HG03432 (cell line): ENCODE measurements at regions not wholly inside any gene's neighbourhood (a gene's known extent, or its start where the extent isn't known, plus 50 kb on each side); places are given as distances from the start of the nearest gene placed in this dataset.
A peak's percentile ranks its signal among the peaks of the same experiment; 100 is the strongest.
"Not testable (repeated sequence)": the region's sequence is repeated elsewhere in the genome, so short reads cannot be mapped to it uniquely, and the experiment has no call there.

ENCODE experiments used
- ATAC-seq: cut with Tn5 transposase; IDR thresholded peaks from one replicate; pipeline ENCODE4 v1.9.1; 2021; ENCODE audit warnings: mild to moderate bottlenecking, moderate library complexity; ENCODE audit not compliant: unreplicated experiment

DNA sequence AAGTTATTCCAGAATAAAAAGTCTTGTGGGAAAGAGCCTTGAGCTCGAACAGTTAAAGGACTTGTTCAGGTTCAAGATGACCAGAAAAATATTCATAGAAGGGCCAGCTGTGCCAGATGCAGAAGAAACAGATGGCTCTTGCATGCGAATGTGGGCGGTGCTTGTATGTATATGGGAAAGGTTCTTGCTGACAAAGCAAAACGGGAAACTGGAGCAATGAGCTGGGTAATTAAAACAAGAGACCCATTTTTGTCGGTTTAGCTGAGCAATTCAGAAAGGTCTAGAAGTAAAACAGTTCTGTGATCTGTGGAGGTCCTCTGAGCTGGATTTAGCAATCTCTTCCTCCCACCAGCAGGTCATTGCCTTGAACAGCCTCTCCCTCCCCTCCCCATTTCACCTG is 107.2 kb upstream of the MARK1 start:
- no peak for ATAC-seq

DNA sequence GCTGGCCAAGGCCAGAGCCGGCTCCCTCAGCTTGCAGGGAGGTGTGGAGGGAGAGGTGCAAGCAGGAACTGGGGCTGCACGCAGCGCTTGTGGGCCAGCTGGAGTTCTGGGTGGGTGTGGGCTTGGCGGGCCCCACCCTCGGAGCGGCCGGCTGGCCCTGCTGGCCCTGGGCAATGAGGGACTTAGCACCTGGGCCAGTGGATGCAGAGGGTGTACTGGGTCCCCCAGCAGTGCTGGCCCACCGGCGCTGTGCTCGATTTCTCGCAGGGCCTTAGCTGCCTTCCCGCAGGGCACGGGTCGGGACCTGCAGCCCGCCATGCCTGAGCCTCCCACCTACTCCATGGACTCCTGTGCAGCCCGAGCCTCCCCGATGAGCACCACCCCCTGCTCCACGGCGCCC is 115.6 kb upstream of the MARK1 start:
- ATAC-seq: not testable (repeated sequence)

DNA sequence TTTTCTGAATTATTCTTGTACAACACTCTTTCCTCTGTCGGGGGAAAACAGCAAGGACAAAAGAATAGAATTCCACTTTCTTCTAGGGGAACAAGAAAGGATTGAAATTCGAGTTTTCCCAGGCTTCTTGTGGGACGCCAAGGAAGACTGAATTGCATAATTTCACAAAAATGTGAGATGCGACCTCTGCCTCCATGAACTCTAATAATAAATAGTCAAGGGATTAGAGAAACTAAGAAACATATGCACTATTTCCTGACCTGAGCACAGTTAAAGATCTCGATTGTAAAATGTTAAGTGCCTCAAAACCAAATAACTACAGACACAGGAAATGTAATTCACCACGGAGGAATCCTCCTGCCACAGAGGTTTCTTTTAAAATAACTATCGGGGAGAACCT is 117.3 kb upstream of the MARK1 start:
- no peak for ATAC-seq

DNA sequence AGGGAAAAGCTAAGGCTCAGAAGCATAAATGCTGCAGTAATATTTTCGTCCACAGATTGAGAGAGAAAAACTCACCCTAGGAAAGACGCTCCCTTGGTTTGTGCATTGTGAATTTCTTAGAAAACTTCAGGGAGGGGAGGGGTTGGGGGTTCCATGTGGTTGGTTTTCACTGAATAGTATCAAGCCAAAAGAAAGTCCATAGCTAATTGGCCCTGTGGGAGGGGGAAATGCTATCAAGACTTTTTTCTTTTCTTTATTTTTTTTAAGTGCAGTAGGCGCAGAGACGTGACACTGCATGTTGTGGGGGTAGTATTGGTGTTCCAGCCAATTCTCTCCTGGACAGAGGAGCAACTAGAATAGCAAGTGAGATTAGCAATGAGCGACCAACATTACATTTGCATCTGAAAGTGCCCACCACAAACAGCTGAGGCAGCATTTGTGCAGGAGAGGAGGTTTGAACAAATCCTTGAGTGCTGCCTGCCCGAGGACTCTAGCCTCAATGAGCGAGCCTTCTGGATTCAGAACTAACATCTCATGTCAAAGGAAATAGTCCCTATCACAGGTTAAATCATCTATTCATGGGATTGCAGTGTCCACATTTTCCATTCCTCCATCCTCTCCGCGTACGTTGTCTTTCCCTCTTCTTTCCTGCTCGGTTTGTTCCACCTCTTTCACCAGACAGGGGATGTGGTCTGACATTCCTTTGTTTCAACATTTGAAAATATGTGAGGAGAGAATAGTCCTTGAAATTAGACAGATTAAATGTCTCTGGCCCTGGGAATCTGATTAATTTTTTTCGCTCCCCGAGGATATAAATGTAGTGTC is 118.0 kb upstream of the MARK1 start:
- ATAC-seq: no peak

DNA sequence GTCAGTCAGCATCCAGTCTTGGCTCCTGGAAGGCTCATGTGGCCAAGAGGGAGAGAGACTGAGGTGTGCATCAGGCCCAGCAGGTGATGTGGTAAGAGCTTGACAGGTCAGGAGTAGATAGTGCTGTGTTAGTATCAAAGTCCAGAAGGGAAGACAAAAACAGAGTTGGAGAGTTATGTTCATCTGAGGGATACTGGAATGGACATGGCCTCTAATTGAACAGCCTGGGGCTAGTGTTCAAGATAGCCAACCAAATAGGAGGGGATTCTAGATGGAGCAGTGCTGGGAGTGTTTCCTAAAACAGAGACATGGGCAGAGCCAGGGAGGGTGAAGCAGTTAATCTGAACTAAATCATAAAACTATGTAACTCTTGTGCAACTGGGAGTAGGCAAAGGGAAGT is 120.7 kb upstream of the MARK1 start:
- ATAC-seq: no peak

DNA sequence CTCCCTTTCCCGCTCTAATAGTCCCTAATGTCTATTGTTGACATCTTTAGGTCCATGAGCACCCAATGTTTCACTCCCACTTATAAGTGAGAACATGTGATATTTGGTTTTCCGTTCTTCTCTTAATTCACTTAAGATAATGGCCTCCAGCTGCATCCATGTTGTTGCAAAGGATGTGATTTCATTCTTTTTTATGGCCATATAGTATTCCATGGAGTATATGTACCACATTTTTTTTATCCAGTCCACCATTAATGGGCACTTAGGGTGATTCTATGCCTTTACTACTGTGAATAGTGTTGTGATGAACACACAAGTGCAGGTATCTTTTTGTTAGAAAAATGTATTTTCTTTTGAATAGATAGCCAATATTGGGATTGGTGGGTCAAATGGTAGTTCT is 126.0 kb upstream of the RAB3GAP2 start:
- ATAC-seq: no peak

DNA sequence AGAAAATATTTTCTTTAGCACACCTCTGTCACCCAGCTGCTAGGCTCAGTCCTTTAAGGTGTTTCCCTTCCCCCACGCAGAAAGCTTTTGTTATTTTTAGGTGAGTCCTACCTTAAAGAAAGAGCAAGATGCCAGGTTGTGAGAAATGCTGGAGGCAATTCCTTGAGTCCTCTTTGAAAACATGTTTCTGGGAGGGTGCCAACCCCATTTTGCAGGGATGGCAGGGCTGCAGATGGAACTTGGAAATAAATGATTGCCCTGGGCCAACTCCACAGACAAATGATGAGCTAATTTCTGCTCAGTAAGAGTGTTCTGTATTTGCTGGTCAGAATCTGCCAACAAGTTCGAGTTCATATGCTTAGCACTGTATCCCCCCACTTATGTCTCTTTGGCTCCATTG is 119.2 kb upstream of the RAB3GAP2 start:
- ATAC-seq: no peak

DNA sequence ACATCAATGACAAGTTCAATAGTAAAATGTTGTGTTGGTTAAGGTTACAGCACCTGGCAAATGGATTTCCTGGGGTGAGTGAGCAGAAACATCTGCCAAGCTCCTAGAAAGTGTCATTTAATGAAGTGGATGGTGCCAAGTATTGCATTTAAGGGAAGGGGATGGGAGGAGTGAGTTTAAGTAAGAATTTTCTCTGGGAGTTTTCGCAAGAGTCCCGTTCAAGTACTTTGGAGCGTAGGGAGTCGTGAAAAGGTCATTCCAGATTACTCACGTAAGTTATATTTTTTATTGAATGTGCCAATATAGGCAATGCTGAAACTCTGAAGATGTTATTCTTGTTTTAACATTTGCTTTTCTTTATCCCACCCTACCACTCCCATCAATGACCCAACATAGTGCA is 117.4 kb upstream of the RAB3GAP2 start:
- ATAC-seq: no peak

DNA sequence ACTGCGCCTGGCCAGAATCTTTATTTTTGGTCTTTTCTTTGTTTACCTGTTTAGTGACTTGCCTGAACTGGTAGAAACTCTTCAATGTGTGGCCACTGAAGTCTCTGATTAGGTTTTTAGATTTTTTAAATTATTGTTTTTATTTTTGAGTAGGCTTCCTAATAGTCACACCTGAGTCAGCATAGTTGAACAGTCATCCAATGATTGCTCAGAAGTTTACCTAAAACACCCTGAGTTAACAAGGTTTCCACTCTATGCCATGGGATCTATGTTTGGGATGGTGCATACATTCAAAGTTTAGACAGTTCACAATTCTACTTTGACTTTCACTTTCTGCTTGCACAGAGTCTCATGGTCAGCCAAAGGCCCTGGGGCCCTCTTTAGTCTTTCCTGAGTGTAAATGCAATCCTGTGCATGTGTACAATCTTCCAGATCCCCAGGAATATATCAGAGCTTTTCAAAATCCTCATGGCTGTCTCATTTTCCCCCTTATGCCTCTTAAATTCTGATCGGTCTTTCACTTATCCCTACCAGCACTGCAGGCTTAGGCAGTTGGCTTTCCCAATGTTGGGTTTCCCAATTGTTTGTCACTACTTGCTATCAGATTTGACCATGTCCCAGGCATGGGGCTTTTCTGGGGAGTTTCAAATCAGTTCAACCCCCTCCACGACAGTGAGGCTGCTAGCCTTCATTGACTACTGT is 114.4 kb upstream of the RAB3GAP2 start:
- no peak for ATAC-seq

DNA sequence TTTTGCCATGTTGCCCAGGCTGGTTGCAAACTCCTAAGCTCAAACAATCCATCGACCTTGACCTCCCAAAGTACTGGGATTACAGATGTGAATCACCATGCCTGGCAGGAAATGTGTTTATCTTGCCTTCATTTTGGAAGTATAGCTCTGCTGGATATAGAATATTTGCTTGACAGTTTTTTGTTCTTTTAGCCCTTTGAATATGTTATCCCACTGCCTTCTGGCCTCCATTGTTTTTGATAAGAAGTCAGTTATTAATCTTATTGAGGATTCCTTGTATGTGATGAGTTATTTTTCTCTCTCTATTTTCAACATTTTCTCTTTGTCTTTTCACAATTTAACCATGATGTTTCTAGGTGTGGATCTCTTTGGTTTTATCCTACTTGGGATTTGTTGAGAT is 112.9 kb upstream of the RAB3GAP2 start:
- ATAC-seq: no peak

DNA sequence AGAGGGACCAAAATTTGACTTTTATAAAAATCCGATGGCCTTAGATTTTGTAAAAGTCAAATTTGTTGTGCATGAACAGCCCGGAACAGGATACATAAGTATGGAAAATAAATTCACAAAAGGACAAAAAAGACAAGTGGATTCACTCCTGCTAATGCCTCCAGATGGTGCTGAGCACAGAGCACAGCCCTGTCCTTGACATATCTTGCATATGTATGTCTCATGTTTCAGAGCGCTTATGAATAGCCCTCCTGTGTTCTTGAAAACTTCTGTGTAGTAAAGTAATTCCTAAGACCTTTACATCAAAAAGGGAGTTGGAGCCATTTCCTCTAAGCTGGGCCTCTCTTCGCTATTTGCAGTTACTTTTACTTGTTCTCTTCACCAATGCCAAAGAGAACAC is 110.7 kb upstream of the RAB3GAP2 start:
- no peak for ATAC-seq

DNA sequence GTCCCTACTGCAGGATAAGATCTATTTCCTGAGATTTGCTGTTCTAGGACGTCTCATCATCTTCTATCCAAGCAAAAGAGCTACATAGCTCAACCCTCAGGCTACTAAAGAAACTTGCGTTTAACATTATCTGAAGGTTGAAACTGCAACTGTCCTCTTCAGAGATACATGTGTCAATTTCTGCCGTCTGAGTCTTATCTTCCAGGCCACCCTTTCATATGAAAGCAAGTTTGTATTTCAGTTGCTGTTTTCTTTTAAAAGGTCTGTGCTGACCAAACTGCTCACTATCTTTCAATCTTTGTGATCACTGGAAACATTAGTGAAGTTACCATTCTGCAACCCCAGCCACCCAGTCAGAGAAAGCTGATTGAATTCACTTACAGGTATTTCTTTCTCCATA is 108.6 kb upstream of the RAB3GAP2 start:
- ATAC-seq: peak; percentile 64

DNA sequence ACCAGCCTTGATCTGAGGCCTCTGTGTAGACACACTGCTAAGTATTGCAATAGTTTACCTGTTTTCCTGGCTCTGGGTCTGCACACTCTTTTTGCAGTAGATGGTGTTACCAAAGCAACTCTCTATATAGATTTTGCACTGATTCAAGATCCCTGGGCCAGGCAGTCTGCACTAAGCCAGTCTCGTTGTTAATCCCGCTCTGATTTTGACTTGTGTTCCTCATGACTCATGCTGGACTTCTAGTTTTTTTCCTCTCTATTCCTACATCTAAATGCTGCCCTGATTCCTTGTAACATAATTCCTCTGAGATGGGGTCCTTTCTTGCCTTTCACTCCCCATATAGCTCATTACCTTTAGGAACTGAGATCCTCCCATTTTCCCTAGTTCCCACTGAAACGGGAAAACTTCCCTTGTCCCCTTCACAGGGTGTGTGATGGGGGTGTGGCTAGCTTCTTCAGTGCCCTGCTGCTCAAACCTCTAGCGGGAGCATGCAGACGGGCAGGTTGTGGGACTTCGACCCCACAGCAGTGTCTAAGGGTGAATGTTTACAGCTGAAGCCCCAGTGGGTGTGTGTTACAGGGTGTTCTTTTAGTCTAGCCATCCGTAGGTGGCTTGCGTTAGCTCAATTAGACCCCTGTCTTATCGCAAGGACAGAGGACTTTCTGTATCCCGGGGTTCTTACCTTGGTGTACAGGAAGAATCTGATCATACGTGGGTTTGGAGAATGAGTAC is 106.5 kb upstream of the RAB3GAP2 start:
- ATAC-seq: no peak

DNA sequence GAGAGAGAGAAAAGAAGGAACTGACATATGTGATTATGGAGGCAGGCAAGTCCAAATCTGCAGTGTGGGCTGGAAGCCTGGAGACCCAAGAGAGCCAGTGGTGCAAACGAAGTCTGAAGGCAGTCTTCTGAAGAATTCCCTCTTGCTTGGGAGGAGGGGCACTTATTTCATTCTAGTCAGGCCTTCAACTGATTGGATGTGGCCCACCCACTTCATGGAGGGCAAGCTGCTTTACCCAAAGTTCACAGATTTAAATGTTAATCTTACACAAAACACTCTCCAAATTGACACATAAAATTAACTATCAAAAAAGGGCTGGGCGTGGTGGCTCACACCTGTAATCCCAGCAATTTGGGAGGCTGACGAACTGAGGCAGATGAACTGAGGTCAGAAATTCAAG is 103.5 kb upstream of the RAB3GAP2 start:
- no peak for ATAC-seq

DNA sequence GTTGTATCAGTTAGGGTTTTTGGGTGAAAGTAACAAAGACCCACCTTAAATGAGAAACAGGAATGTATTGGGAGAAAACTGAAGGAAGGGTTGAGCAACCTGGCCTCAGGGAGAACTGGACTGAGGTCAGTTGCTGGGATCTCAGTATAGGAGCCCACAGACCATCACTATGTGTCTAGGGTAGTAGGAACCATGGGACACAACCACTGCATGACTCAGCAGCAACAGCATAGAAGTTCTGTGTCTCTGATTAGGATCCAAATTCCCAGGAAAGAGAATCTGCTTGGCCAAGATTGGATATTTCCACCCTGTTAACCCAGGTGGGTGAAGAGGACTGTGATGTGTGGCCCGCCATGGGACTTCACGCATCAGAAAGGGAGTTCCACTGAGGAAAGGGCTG is 102.2 kb upstream of the RAB3GAP2 start:
- ATAC-seq: no peak

DNA sequence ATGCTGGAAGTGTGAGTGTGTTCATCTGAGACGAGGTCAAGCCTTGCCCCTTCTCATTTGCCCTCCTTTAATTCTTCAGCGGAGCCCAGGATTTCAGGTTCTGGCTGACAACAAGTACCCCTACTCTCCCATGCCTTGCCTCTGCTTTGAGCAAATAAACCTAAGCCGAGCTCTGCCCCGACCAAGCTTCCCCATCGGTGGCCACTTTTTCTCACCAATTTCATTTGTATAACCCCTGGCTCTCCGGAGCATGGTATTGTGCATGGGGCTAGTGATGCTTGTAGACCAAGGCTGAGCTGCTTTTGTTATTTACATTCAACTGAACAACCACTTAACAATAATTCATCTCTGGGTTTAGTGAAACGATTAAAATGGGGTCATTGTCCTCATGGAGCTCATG is 100.2 kb upstream of the RAB3GAP2 start:
- ATAC-seq: no peak

DNA sequence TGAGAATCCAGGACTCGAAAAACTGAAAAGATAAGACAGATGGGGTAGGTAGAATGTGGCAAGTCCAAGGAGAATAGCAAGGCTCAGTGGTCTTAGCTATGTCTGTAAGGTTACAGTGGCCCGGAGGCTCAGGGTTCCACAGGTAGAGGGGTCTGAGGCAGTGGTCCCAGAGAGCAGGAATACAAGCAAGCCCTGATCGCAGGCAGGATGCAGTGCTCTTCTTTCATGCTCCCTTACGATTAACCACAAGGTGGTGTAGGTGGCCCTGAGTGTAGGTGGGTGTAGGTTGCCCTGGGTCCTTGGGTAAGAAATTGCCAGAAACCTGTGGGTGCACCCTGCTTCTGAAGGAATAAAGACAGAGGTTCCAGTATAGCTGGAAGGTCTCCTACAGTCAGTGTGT is 99.1 kb upstream of the RAB3GAP2 start:
- ATAC-seq: no peak

DNA sequence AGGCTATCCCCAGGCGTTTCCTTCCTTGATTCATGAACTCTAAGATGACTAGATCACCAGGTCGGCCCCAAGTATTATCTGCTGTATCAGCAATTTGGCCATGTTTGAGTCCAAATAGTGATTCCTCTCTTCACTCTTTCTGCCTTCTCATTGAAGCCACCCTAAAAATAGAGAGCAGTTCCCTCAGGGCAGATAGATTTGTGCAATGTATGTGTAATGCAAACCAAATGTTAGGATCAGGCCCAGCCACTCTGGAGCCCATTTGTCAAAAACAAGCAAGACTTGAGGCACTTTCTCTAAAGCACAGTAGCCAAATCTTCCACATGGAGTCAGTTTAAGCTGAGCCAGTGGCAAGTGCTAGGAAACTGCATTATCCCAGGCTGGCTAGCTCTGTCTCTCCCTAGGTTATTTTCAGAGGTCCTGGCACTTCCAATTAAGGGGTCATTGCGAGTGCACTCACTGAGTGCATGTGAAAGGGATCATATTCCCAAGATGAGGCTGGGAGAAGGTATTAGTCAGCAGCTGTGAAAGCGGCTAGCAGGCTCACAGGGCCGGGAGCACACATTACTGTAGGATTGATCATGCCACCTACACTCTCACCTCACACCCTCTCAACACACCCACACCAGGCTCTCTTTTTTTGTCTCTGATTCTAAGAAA is 97.9 kb upstream of the RAB3GAP2 start:
- ATAC-seq: no peak

DNA sequence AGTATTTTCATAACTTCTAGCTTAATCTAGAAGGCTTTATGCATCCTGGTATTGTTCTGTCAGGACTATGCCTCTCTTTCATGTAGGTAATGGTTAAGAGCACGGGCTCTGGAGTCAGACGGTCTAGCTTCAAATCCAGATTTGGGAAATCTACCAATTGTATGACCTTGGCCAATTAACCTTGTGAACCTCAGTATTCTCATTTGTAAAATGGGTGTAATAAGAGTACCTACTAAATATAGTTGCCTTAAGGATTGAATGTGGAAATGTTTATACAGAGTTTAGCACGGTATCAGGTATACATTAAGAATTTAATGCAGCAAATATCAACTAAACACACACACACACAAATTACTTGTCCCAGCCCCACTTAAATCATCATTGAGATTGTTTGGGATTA is 97.3 kb upstream of the RAB3GAP2 start:
- ATAC-seq: no peak

DNA sequence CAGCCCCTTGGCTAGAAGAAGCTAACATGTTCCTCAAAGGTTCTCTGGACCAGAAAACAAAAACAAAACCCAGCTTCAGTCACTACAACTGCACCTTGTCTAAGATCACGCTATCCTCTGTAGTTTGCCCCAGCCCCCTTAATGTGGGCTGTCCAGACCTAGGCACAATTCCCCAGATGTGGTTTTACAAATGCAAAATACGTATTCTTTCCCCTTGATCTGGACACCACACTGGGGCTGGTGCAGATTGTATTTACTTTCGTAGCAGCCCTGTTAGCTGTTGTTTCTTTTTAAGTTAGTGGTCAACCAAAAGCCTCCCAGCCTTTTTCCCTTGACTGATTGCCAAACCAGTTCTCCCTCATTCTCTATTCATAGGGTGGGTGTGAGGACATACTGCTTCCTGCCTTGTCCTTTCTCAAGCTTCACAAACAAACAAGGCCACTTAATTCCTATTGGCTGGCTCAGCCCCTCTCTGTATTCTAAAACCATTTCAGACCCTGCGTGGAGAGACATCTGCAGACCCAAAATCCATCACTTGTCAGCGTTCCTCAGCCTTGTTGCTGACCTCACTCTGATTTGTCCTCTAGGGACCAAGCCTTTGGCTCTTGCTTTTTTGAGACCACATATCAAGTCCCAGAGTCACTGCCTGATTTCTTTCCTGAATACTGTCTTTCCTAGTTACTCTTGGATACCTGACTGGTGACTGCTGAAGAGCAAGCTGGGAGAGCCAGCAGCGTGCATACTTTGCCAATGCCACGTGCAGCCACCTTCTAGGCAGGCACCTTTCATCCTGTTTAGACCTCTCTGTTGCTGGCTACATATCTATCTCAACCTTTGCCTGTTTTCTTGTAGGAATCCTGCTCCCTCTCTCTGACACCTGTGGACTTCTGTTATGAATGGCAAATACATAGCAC is 96.4 kb upstream of the RAB3GAP2 start:
- ATAC-seq: peak; percentile 57
